A673 (cell line): ENCODE measurements at regions not wholly inside any gene's neighbourhood (a gene's known extent, or its start where the extent isn't known, plus 50 kb on each side); places are given as distances from the start of the nearest gene placed in this dataset.

ENCODE experiments used
- EZH2 ChIP-seq: fragments of 200-600 bp; sonication (generic); IDR thresholded peaks from 2 replicates; pipeline ENCODE4 v1.6.1; 2017; ENCODE audit warnings: borderline replicate concordance, low read depth, mild to moderate bottlenecking, mixed read lengths, antibody characterized with exemption, low read length; ENCODE audit not compliant: poor library complexity, severe bottlenecking
- TF ChIP-seq, protein P1 (sequence below): fragments of 300-800, 200-600 bp; sonication (generic); conservative IDR thresholded peaks from 2 replicates; pipeline ENCODE4 v1.5.1; 2017; ENCODE audit warnings: low read depth, mild to moderate bottlenecking, antibody characterized with exemption, low read length, moderate library complexity, mixed read lengths

DNA sequence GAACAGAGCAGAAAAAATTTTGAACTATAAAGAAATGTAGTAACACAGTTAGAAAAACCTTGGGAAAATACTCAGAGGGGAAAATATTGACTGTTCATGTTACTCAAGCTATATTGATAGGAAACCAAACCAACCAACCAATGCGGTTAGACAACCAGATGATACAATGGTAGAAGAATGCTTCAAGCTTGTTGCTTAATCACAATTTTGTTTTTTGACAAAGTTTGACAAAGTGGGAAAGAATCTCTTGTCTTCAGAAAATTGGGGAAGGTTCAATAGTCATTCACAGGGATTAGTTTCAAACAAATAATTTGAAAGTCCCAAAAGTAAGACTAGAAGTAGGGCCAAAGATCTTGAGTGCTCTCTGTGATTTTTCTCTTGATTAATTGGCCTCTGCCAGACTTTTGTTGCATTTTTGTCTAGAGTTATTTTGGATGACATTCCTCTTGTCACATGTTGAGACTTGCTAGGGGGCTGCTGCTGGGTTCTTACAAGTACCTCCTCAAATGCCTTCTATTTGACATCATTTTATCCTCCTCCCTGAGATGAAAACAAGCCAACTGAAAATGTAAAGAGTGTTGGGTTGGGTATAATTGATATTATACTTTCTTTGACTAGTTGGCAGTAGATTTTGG, 233.1 kb upstream of the PHYHIPL start:
- TF ChIP-seq, protein P1, sequence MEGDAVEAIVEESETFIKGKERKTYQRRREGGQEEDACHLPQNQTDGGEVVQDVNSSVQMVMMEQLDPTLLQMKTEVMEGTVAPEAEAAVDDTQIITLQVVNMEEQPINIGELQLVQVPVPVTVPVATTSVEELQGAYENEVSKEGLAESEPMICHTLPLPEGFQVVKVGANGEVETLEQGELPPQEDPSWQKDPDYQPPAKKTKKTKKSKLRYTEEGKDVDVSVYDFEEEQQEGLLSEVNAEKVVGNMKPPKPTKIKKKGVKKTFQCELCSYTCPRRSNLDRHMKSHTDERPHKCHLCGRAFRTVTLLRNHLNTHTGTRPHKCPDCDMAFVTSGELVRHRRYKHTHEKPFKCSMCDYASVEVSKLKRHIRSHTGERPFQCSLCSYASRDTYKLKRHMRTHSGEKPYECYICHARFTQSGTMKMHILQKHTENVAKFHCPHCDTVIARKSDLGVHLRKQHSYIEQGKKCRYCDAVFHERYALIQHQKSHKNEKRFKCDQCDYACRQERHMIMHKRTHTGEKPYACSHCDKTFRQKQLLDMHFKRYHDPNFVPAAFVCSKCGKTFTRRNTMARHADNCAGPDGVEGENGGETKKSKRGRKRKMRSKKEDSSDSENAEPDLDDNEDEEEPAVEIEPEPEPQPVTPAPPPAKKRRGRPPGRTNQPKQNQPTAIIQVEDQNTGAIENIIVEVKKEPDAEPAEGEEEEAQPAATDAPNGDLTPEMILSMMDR: no peak
- TF ChIP-seq EZH2: no peak
